Gastrocnemius medialis (tissue), 4 donors: ENCODE measurements at regions not wholly inside any gene's neighbourhood (a gene's known extent, or its start where the extent isn't known, plus 50 kb on each side); places are given as distances from the start of the nearest gene placed in this dataset.

Experiments used
- ATAC-seq, 2 donors: fragments of 150-250 bp; one replicate each; pipeline ENCODE4 v1.9.1; 2016
- DNase-seq, 2 donors: peaks; one replicate each; pipeline ENCODE4 v3.0.0-alpha.2; 2019
- H3K27ac ChIP-seq, 4 donors: fragments of 200-600 bp; sonication (generic); 1 replicate in 1 of 4; 2 replicates in 3 of 4; pipeline ENCODE4 v1.5.1; 2016 to 2018; ENCODE audit warnings: mild to moderate bottlenecking in 2 of 4, moderate library complexity in 1 of 4
- H3K27me3 ChIP-seq, 3 donors: fragments of 200-600 bp; sonication (generic) in 2 of 3; 1 replicate in 1 of 3; 2 replicates in 2 of 3; pipeline versions ENCODE4 v1.5.1 to v1.6.0; 2016 to 2019; ENCODE audit warnings: mild to moderate bottlenecking in 1 of 3, moderate library complexity in 1 of 3
- H3K36me3 ChIP-seq, 2 donors: fragments of 200-600 bp; sonication (generic) in 1 of 2; one replicate each; pipeline ENCODE4 v1.5.1; 2017 to 2018
- H3K4me1 ChIP-seq, 2 donors: fragments of 200-600 bp; sonication (generic) in 1 of 2; one replicate each; pipeline ENCODE4 v1.5.1; 2016 to 2017; ENCODE audit warnings: mild to moderate bottlenecking in 2 of 2
- H3K4me3 ChIP-seq, 4 donors: fragments of 200-600 bp; sonication (generic) in 3 of 4; 1 replicate in 1 of 4; 2 replicates in 3 of 4; pipeline ENCODE4 v1.5.1; 2016 to 2019; ENCODE audit warnings: mild to moderate bottlenecking in 2 of 4
- H3K9me3 ChIP-seq, 3 donors: fragments of 200-600 bp; sonication (generic) in 2 of 3; 1 replicate in 1 of 3; 2 replicates in 2 of 3; pipeline ENCODE4 v1.5.1; 2016 to 2019
- CTCF ChIP-seq, 5 experiments: fragments of 450-650 bp in 3 of 5; fragments of 200-600 bp in 2 of 5; sonication (generic) in 2 of 5; IDR thresholded peaks in 4 of 5; conservative IDR thresholded peaks in 1 of 5; 1 replicate in 4 of 5; 2 replicates in 1 of 5; pipeline ENCODE4 v1.5.1; 2016 to 2019; ENCODE audit warnings: antibody characterized with exemption in 5 of 5, mild to moderate bottlenecking in 3 of 5, moderate library complexity in 3 of 5
- POLR2A ChIP-seq, 2 donors: fragments of 450-650 bp; IDR thresholded peaks; one replicate each; pipeline ENCODE4 v1.6.1; 2017; ENCODE audit warnings: antibody characterized with exemption in 2 of 2, mild to moderate bottlenecking in 2 of 2, moderate library complexity in 2 of 2
- in situ Hi-C, 4 donors: fragments of 200-750 bp; cut with MboI; loops; one replicate each; pipeline versions ENCODE4 v1.15.0 to v1.8.0; 2017; ENCODE audit warnings: low sequenced_read_pairs in 4 of 4
- intact Hi-C: fragments of 100-400 bp; cut with DNase I; formaldehyde crosslinking; loops from one replicate; pipeline ENCODE4 v1.15.1; 2023; ENCODE audit warnings: low total_unique reads

- Histone ChIP-seq H3K27ac (no peak overlapping the region), H3K4me1 (no peaks in the 10 kb centered on the region), H3K9me3 (no peaks in the 10 kb centered on the region), H3K36me3 (no peaks in the 10 kb centered on the region), H3K27me3 (peaks cover 0 to 4% (median 0%) of the 10 kb centered on the region in 3 donors), H3K4me3 (no peak overlapping the region)
- TF ChIP-seq POLR2A (IDR thresholded peaks at IDR 0.05) (no peak), CTCF (IDR thresholded peaks at IDR 0.05 in 4 of 5, conservative IDR thresholded peaks at IDR 0.05 in 1 of 5) (no peak)
- DNase-seq, result no peak
- in situ Hi-C loops, result no loop called here
- no peak for ATAC-seq
- intact Hi-C loops, result no loop called here
Measured at GRCh38 chr2:58501371-58502160, 260.4 kb upstream of the FANCL start.

GRCh38 chr2:58497168-58497567 lies 256.0 kb upstream of the FANCL start:
- ATAC-seq (no peak), DNase-seq (no peak)
- TF ChIP-seq POLR2A (IDR thresholded peaks at IDR 0.05), result no peak
- TF ChIP-seq CTCF (IDR thresholded peaks at IDR 0.05 in 4 of 5, conservative IDR thresholded peaks at IDR 0.05 in 1 of 5), result no peak
- Histone ChIP-seq H3K27ac (no peak overlapping the region), H3K4me1 (no peaks in the 10 kb centered on the region), H3K4me3 (no peak overlapping the region), H3K36me3 (no peaks in the 10 kb centered on the region), H3K9me3 (no peaks in the 10 kb centered on the region), H3K27me3 (peaks cover 0 to 2% (median 0%) of the 10 kb centered on the region in 3 donors)
- in situ Hi-C loops, result no loop called here
- intact Hi-C loops, result no loop called here

GRCh38 chr2:58495806-58496205 lies 254.7 kb upstream of the FANCL start:
- H3K9me3 ChIP-seq, result no peaks in the 10 kb centered on the region
- no peaks in the 10 kb centered on the region for H3K4me1 ChIP-seq
- ATAC-seq (no peak), DNase-seq (no peak)
- intact Hi-C loops (no loop called here), in situ Hi-C loops (no loop called here)
- no peak overlapping the region for H3K27ac ChIP-seq
- TF ChIP-seq POLR2A (IDR thresholded peaks at IDR 0.05) (no peak), CTCF (IDR thresholded peaks at IDR 0.05 in 4 of 5, conservative IDR thresholded peaks at IDR 0.05 in 1 of 5) (no peak)
- no peaks in the 10 kb centered on the region for H3K36me3 ChIP-seq
- no peaks in the 10 kb centered on the region for H3K27me3 ChIP-seq
- H3K4me3 ChIP-seq, result no peak overlapping the region

GRCh38 chr2:58494071-58494501 lies 253.0 kb upstream of the FANCL start:
- Histone ChIP-seq H3K4me1 (no peaks in the 10 kb centered on the region), H3K27ac (no peak overlapping the region), H3K27me3 (no peaks in the 10 kb centered on the region), H3K4me3 (no peak overlapping the region), H3K36me3 (no peaks in the 10 kb centered on the region), H3K9me3 (no peaks in the 10 kb centered on the region)
- ATAC-seq (no peak), DNase-seq (no peak)
- in situ Hi-C loops, result no loop called here
- intact Hi-C loops, result no loop called here
- no peak for TF ChIP-seq POLR2A (IDR thresholded peaks at IDR 0.05)
- TF ChIP-seq CTCF (IDR thresholded peaks at IDR 0.05 in 4 of 5, conservative IDR thresholded peaks at IDR 0.05 in 1 of 5), result no peak
